Fibroblast of pulmonary artery (primary cell): ENCODE measurements at regions not wholly inside any gene's neighbourhood (a gene's known extent, or its start where the extent isn't known, plus 50 kb on each side); places are given as distances from the start of the nearest gene placed in this dataset.

Source experiments
- DNase-seq: peaks from one replicate; pipeline ENCODE4 v3.0.0-alpha.2; 2010; ENCODE audit warnings: low read depth
- H3K4me3 ChIP-seq: replicated peaks from 2 replicates; pipeline ENCODE4 v1.5.1; 2011; ENCODE audit warnings: low read depth, mild to moderate bottlenecking, control low read depth, low read length, moderate library complexity
- CTCF ChIP-seq: IDR thresholded peaks from 2 replicates; pipeline ENCODE4 v1.5.1; 2011; ENCODE audit warnings: mild to moderate bottlenecking, control low read depth, low read length, inconsistent platforms; ENCODE audit errors: missing control alignments

GRCh38 chr12:102753802-102754201 lies 163.2 kb downstream of the PAH start:
- no peak for DNase-seq
- H3K4me3 ChIP-seq, result no peak overlapping the region
- TF ChIP-seq CTCF, result no peak

GRCh38 chr12:102748704-102749103 lies 168.3 kb downstream of the PAH start:
- H3K4me3 ChIP-seq, result no peak overlapping the region
- no peak for TF ChIP-seq CTCF
- DNase-seq, result no peak

GRCh38 chr12:102746963-102747362 lies 170.1 kb downstream of the PAH start:
- TF ChIP-seq CTCF, result no peak
- H3K4me3 ChIP-seq, result no peak overlapping the region
- DNase-seq, result no peak

GRCh38 chr12:102745971-102746600 lies 171.0 kb downstream of the PAH start:
- TF ChIP-seq CTCF, result no peak
- no peak for DNase-seq
- no peak overlapping the region for H3K4me3 ChIP-seq

GRCh38 chr12:102741196-102741595 lies 175.8 kb downstream of the PAH start:
- TF ChIP-seq CTCF, result no peak
- H3K4me3 ChIP-seq, result no peak overlapping the region
- no peak for DNase-seq

GRCh38 chr12:102740141-102740955 lies 176.7 kb downstream of the PAH start:
- TF ChIP-seq CTCF, result peak; percentile 9
- H3K4me3 ChIP-seq, result no peak overlapping the region
- DNase-seq, result peak; percentile 35
